PFSK-1 (cell line): ENCODE measurements at regions not wholly inside any gene's neighbourhood (a gene's known extent, or its start where the extent isn't known, plus 50 kb on each side); places are given as distances from the start of the nearest gene placed in this dataset.

Experiments
- FOXP2 ChIP-seq: optimal IDR thresholded peaks from 2 replicates; pipeline ENCODE3; 2011; ENCODE audit warnings: borderline replicate concordance, control low read depth, inconsistent platforms; ENCODE audit not compliant: insufficient read depth; ENCODE audit errors: extremely low read length, extremely low read depth
- POLR2AphosphoS5 ChIP-seq: IDR thresholded peaks from 2 replicates; pipeline ENCODE4 v1.6.1; 2012; ENCODE audit warnings: low read depth, mild to moderate bottlenecking, control low read depth, low read length, moderate library complexity
- SIN3A ChIP-seq: IDR thresholded peaks from 2 replicates; pipeline ENCODE4 v1.6.1; 2012; ENCODE audit warnings: mild to moderate bottlenecking, low read length, moderate library complexity, borderline replicate concordance; ENCODE audit not compliant: insufficient read depth
- TAF1 ChIP-seq: IDR thresholded peaks from 2 replicates; pipeline ENCODE4 v1.6.1; 2012; ENCODE audit warnings: low read length, control low read depth, borderline replicate concordance; ENCODE audit not compliant: insufficient read depth
- TF ChIP-seq, protein P1 (sequence below), 2 experiments: IDR thresholded peaks; 2 replicates each; pipeline versions ENCODE4 v1.6.1 to v1.8.0; 2011 to 2012; ENCODE audit warnings: low read depth in 2 of 2, low read length in 2 of 2, control low read depth in 1 of 2, inconsistent platforms in 1 of 2, mild to moderate bottlenecking in 1 of 2, moderate library complexity in 1 of 2; ENCODE audit not compliant: insufficient read depth in 1 of 2

DNA sequence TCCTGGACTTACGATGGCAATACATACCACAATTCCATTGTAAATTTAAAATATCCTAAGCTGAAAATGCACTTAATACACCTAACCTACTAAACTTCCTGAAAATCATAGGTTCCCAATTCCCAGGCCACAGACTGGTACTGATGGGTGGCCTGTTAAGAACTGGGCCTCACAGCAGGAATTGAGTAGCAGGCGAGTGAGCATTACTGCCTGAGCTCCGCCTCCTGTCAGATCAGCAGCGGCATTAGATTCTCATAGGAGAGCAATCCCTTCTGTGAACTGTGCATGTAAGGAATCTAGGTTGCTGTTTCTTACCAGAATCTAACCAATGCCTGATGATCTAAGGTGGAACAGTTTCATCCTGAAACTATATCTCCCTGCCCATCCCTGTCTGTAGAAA, 1670.2 kb upstream of the PCDH20 start:
- TF ChIP-seq SIN3A (no peak), FOXP2 (no peak), POLR2AphosphoS5 (no peak), TAF1 (no peak)
- TF ChIP-seq, protein P1, sequence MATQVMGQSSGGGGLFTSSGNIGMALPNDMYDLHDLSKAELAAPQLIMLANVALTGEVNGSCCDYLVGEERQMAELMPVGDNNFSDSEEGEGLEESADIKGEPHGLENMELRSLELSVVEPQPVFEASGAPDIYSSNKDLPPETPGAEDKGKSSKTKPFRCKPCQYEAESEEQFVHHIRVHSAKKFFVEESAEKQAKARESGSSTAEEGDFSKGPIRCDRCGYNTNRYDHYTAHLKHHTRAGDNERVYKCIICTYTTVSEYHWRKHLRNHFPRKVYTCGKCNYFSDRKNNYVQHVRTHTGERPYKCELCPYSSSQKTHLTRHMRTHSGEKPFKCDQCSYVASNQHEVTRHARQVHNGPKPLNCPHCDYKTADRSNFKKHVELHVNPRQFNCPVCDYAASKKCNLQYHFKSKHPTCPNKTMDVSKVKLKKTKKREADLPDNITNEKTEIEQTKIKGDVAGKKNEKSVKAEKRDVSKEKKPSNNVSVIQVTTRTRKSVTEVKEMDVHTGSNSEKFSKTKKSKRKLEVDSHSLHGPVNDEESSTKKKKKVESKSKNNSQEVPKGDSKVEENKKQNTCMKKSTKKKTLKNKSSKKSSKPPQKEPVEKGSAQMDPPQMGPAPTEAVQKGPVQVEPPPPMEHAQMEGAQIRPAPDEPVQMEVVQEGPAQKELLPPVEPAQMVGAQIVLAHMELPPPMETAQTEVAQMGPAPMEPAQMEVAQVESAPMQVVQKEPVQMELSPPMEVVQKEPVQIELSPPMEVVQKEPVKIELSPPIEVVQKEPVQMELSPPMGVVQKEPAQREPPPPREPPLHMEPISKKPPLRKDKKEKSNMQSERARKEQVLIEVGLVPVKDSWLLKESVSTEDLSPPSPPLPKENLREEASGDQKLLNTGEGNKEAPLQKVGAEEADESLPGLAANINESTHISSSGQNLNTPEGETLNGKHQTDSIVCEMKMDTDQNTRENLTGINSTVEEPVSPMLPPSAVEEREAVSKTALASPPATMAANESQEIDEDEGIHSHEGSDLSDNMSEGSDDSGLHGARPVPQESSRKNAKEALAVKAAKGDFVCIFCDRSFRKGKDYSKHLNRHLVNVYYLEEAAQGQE (IDR thresholded peaks at IDR 0.05; ENCODE audit: insufficient read depth in 1 of 2, low read depth in 2 of 2, low read length in 2 of 2), result no peak

DNA sequence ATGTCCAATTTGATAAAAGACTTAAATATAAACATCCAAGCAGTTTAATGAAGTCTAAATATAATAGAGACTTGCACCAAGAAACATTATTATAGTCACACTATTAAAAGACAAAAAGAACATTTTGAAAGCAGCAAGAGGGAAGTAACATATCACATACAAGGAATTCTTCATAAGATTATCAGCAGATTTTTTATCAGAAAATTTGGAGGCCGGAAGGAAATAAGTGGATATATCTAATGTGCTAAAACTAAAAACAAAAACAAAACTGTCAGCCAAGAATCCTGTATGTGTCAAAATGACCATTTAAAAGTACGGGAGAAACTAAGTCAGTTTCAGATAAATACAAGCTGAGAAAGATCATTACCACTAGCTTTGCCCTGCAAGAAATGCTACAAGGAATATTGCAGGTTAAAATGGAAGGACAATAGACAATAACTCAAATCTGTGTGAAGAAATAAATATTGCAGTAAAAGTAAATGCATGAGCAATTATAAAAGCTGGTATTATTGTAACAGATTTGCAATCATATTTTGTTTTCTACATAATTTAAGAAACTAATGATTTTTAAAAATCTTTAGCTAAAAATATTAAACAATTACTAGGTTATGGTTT, 1665.9 kb upstream of the PCDH20 start:
- TF ChIP-seq POLR2AphosphoS5, result no peak
- no peak for TF ChIP-seq TAF1
- TF ChIP-seq, protein P1 (IDR thresholded peaks at IDR 0.05; ENCODE audit: insufficient read depth in 1 of 2, low read depth in 2 of 2, low read length in 2 of 2), result no peak
- TF ChIP-seq FOXP2, result no peak
- no peak for TF ChIP-seq SIN3A

DNA sequence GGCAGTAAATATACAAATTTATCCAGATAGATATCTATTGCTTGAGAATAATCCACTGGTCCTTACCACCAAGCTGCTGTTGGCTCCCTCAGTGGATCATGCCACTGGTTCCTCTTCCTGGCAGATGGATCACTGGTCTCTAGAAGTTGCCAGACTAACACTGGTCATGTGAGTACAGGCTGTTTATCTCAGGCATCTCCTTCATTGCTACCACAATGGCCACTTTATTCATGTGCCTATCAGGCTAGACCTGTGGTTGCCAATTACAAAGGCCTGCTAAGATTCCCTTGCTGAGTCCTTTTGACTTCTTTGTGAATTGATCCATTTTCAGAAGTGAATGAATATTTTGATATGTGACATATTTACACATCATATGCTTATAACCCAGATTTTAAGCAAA, 1659.5 kb upstream of the PCDH20 start:
- no peak for TF ChIP-seq FOXP2
- TF ChIP-seq, protein P1 (IDR thresholded peaks at IDR 0.05; ENCODE audit: insufficient read depth in 1 of 2, low read depth in 2 of 2, low read length in 2 of 2), result no peak
- no peak for TF ChIP-seq SIN3A
- TF ChIP-seq TAF1, result no peak
- no peak for TF ChIP-seq POLR2AphosphoS5

DNA sequence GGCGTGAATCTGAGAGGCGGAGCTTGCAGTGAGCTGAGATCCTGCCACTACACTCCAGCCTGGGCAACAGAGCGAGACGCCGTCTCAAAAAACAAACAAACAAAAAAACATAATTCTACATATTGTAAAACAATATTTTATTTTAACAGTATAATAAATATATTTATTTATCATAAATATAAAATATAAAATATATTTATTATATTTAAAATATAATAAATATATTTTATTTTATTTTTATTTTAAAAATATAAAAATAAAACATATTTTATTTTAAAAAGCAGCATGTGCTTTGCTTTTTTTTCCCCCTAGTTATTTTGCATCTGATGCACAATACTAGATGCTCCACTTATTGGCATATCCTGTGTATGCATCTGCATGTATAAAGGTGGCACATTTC, 1634.6 kb upstream of the PCDH20 start:
- TF ChIP-seq, protein P1 (IDR thresholded peaks at IDR 0.05; ENCODE audit: insufficient read depth in 1 of 2, low read depth in 2 of 2, low read length in 2 of 2), result no peak

DNA sequence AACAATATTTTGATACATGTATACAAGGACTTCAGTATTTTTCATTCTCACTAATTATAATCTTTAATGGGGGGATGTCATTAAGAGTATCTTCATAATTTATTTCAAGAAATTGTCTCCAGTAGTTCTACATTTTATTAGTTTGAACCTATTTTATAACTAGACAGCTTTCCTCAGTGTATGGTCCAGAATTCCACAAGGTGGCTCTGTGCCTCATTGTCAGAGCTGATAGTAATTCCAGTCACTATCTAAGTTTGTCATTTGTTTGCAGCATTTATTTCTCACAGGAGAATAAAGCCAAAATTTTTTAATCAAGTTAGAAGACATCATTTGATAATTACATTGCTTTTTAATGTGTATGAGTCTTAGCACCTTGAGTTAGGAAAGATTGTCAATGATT, 1633.0 kb upstream of the PCDH20 start:
- TF ChIP-seq POLR2AphosphoS5 (no peak), TAF1 (no peak), FOXP2 (no peak), SIN3A (no peak)
- TF ChIP-seq, protein P1 (IDR thresholded peaks at IDR 0.05; ENCODE audit: insufficient read depth in 1 of 2, low read depth in 2 of 2, low read length in 2 of 2), result no peak
